Parathyroid adenoma (tissue), 2 donors: ENCODE measurements at regions not wholly inside any gene's neighbourhood (a gene's known extent, or its start where the extent isn't known, plus 50 kb on each side); places are given as distances from the start of the nearest gene placed in this dataset.
A peak's percentile ranks its signal among the peaks of the same experiment; 100 is the strongest.

Experiments used
- H2AFZ ChIP-seq: fragments of 300-600 bp; sonication (generic); one replicate; pipeline ENCODE4 v1.7.0; 2017; ENCODE audit warnings: antibody characterized with exemption, mild to moderate bottlenecking
- H3K27ac ChIP-seq: fragments of 300-600 bp; sonication (generic); one replicate; pipeline ENCODE4 v1.7.0; 2017
- H3K27me3 ChIP-seq: fragments of 300-600 bp; sonication (generic); one replicate; pipeline ENCODE4 v1.7.0; 2017; ENCODE audit warnings: low read length; ENCODE audit not compliant: control insufficient read depth, insufficient read depth
- H3K36me3 ChIP-seq: fragments of 300-600 bp; sonication (generic); one replicate; pipeline ENCODE4 v1.7.0; 2017; ENCODE audit warnings: low read length; ENCODE audit not compliant: control insufficient read depth, insufficient read depth
- H3K4me1 ChIP-seq: fragments of 300-600 bp; sonication (generic); one replicate; pipeline ENCODE4 v1.7.0; 2017; ENCODE audit warnings: control low read depth
- H3K4me2 ChIP-seq: fragments of 300-600 bp; sonication (generic); one replicate; pipeline ENCODE4 v1.7.0; 2017; ENCODE audit warnings: low read length
- H3K4me3 ChIP-seq: fragments of 300-600 bp; sonication (generic); one replicate; pipeline ENCODE4 v1.7.0; 2017; ENCODE audit warnings: low read depth, low read length
- H3K79me2 ChIP-seq: fragments of 300-600 bp; sonication (generic); one replicate; pipeline ENCODE4 v1.7.0; 2017; ENCODE audit warnings: control low read depth
- H3K9ac ChIP-seq: fragments of 300-600 bp; sonication (generic); one replicate; pipeline ENCODE4 v1.7.0; 2017; ENCODE audit warnings: mild to moderate bottlenecking
- H3K9me3 ChIP-seq: fragments of 300-600 bp; sonication (generic); one replicate; pipeline ENCODE4 v1.7.0; 2017; ENCODE audit warnings: low read length; ENCODE audit not compliant: control insufficient read depth
- CTCF ChIP-seq: fragments of 300-600 bp; sonication (generic); IDR thresholded peaks from one replicate; pipeline ENCODE4 v1.7.0; 2017; ENCODE audit warnings: antibody characterized with exemption, mild to moderate bottlenecking
- donor health status: primary hyperparathyroidism.

DNA sequence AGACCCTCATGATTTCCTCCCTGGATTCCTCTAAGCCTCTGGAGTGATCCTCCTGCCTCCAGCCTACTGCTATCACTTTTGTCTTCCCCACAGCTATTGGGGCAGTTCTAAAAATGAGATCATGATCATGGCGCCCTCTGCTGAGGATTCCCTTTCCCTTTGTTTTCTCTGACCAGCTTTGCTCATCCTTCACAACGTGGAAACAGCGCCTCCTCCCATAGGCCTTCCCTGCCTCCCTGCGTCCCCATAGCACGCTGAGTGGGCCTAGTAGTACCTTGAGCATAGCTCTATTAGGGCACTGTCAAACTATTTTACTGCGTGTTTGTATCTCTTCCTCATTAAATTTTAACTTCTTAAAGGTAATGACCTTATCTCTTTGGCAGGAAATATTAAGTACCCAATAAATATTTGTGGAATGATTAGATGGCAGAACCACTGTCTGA lies 207.0 kb upstream of the FANCL start:
- Histone ChIP-seq H3K4me1 (no peaks in the 10 kb centered on the region), H3K4me2 (no peak overlapping the region), H3K9me3 (no peaks in the 10 kb centered on the region), H3K4me3 (no peak overlapping the region), H2AFZ (peak overlapping the region; percentile 74), H3K27ac (no peak overlapping the region), H3K79me2 (no peaks in the 10 kb centered on the region), H3K9ac (no peak overlapping the region), H3K27me3 (no peaks in the 10 kb centered on the region), H3K36me3 (no peaks in the 10 kb centered on the region)
- TF ChIP-seq CTCF: peak; percentile 70

- H3K27ac ChIP-seq: no peak overlapping the region
Observed at GRCh38 chr2:58447586-58447985, 206.5 kb upstream of the FANCL start.

GRCh38 chr2:58441643-58442042 lies 200.5 kb upstream of the FANCL start:
- Histone ChIP-seq H3K4me2 (no peak overlapping the region), H3K4me1 (no peaks in the 10 kb centered on the region), H3K36me3 (no peaks in the 10 kb centered on the region), H3K27ac (no peak overlapping the region), H3K27me3 (no peaks in the 10 kb centered on the region), H3K9ac (no peak overlapping the region), H3K79me2 (no peaks in the 10 kb centered on the region), H3K9me3 (no peaks in the 10 kb centered on the region), H3K4me3 (no peak overlapping the region), H2AFZ (no peak overlapping the region)
- TF ChIP-seq CTCF: no peak

More at GRCh38 chr2:58447586-58447985, 206.5 kb upstream of the FANCL start:
- no peak overlapping the region for H3K4me3 ChIP-seq
- TF ChIP-seq CTCF: no peak
- H3K79me2 ChIP-seq: no peaks in the 10 kb centered on the region
- H3K4me2 ChIP-seq: no peak overlapping the region
- H2AFZ ChIP-seq: peak overlapping the region; percentile 74
- H3K4me1 ChIP-seq: no peaks in the 10 kb centered on the region
- no peak overlapping the region for H3K9ac ChIP-seq
- H3K36me3 ChIP-seq: no peaks in the 10 kb centered on the region
- H3K9me3 ChIP-seq: no peaks in the 10 kb centered on the region
- no peaks in the 10 kb centered on the region for H3K27me3 ChIP-seq

- no peaks in the 10 kb centered on the region for H3K36me3 ChIP-seq
- no peak overlapping the region for H3K27ac ChIP-seq
- no peaks in the 10 kb centered on the region for H3K27me3 ChIP-seq
- TF ChIP-seq CTCF: no peak
- H2AFZ ChIP-seq: no peak overlapping the region
- H3K4me1 ChIP-seq: no peaks in the 10 kb centered on the region
- no peak overlapping the region for H3K4me3 ChIP-seq
- no peaks in the 10 kb centered on the region for H3K79me2 ChIP-seq
- no peaks in the 10 kb centered on the region for H3K9me3 ChIP-seq
- H3K9ac ChIP-seq: no peak overlapping the region
- no peak overlapping the region for H3K4me2 ChIP-seq
Observed at GRCh38 chr2:58436872-58437271, 195.7 kb upstream of the FANCL start.

DNA sequence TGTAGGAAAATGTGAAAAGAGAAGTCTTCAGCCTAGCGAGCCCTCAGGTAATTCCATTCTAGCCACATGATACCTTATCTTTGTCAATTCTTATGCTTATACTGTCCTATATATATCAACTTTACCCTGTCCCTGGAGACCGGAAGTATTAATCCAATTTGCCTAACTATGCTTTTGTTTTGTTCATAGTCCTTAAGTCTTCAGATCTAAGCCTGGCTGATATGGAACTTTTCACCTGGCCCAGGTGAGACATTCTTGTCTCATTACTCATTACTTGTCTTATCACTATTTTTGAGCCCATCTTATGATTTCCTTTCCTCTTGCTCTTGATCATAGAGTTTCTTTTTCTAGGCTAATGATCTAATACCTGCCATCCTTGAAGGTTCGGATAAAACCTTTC lies 194.1 kb upstream of the FANCL start:
- H3K27me3 ChIP-seq: no peaks in the 10 kb centered on the region
- H3K9ac ChIP-seq: no peak overlapping the region
- no peak overlapping the region for H3K4me3 ChIP-seq
- H2AFZ ChIP-seq: no peak overlapping the region
- no peaks in the 10 kb centered on the region for H3K36me3 ChIP-seq
- no peaks in the 10 kb centered on the region for H3K9me3 ChIP-seq
- no peak overlapping the region for H3K4me2 ChIP-seq
- no peak overlapping the region for H3K27ac ChIP-seq
- no peaks in the 10 kb centered on the region for H3K79me2 ChIP-seq
- TF ChIP-seq CTCF: no peak
- H3K4me1 ChIP-seq: no peaks in the 10 kb centered on the region
